NAMALWA (cell line): ENCODE measurements at regions not wholly inside any gene's neighbourhood (a gene's known extent, or its start where the extent isn't known, plus 50 kb on each side); places are given as distances from the start of the nearest gene placed in this dataset.
"Not testable (repeated sequence)": the region's sequence is repeated elsewhere in the genome, so short reads cannot be mapped to it uniquely, and the experiment has no call there.

Experiments used
- DNase-seq: peaks from one replicate; pipeline ENCODE4 v3.0.0-alpha.2; 2015; ENCODE audit warnings: low spot score

GRCh38 chr9:91512235-91512634, 88.6 kb upstream of the NFIL3 start:
- not testable (repeated sequence) for DNase-seq

GRCh38 chr9:91503673-91504081, 80.0 kb upstream of the NFIL3 start:
- no peak for DNase-seq

- DNase-seq, result no peak
Observed at GRCh38 chr9:91502913-91503672, 79.5 kb upstream of the NFIL3 start.

GRCh38 chr9:91502475-91502874, 78.8 kb upstream of the NFIL3 start:
- DNase-seq, result no peak

GRCh38 chr9:91500509-91501014, 76.9 kb upstream of the NFIL3 start:
- DNase-seq, result no peak

GRCh38 chr9:91496351-91496750, 72.7 kb upstream of the NFIL3 start:
- no peak for DNase-seq

GRCh38 chr9:91495450-91495849, 71.8 kb upstream of the NFIL3 start:
- DNase-seq, result no peak

GRCh38 chr9:91494751-91495150, 71.1 kb upstream of the NFIL3 start:
- no peak for DNase-seq

GRCh38 chr9:91492237-91492636, 68.6 kb upstream of the NFIL3 start:
- DNase-seq, result no peak

GRCh38 chr9:91491624-91492023, 68.0 kb upstream of the NFIL3 start:
- no peak for DNase-seq

GRCh38 chr9:91489361-91489899, 65.8 kb upstream of the NFIL3 start:
- DNase-seq, result no peak

- no peak for DNase-seq
Observed at GRCh38 chr9:91488341-91488740, 64.7 kb upstream of the NFIL3 start.

GRCh38 chr9:91486699-91487497, 63.3 kb upstream of the NFIL3 start:
- DNase-seq, result peak; percentile 53

GRCh38 chr9:91485006-91485405, 61.4 kb upstream of the NFIL3 start:
- no peak for DNase-seq

- no peak for DNase-seq
Observed at GRCh38 chr9:91483835-91484234, 60.2 kb upstream of the NFIL3 start.

GRCh38 chr9:91483189-91483691, 59.6 kb upstream of the NFIL3 start:
- no peak for DNase-seq

GRCh38 chr9:91481972-91482371, 58.3 kb upstream of the NFIL3 start:
- DNase-seq, result no peak

- DNase-seq, result no peak
Observed at GRCh38 chr9:91477106-91477505, 53.5 kb upstream of the NFIL3 start.

GRCh38 chr9:91474656-91475055, 51.0 kb upstream of the NFIL3 start:
- no peak for DNase-seq
